ENCODE measurements at regions not wholly inside any gene's neighbourhood (a gene's known extent, or its start where the extent isn't known, plus 50 kb on each side); places are given as distances from the start of the nearest gene placed in this dataset.

DNA sequence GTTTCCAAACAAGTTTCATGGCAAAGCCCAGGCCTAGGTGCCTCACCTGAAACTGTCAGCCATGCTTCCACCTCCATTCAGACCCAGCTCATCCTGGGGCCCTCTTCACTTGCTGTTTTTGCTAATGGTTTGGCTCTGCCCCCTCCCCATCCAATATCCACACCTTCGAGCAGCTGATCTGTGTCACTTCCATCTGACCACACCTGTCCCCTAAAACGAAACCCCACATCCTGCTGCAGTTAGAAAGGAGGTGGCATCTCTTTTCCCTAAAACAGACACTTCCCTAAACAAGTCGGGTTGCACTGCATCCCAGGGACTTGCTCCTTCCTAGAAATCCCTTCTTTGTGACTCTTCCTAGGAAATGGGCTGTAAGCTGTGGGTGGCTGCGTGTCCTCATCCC is 748.7 kb upstream of the SALL3 start:
- TF ChIP-seq, protein P1, sequence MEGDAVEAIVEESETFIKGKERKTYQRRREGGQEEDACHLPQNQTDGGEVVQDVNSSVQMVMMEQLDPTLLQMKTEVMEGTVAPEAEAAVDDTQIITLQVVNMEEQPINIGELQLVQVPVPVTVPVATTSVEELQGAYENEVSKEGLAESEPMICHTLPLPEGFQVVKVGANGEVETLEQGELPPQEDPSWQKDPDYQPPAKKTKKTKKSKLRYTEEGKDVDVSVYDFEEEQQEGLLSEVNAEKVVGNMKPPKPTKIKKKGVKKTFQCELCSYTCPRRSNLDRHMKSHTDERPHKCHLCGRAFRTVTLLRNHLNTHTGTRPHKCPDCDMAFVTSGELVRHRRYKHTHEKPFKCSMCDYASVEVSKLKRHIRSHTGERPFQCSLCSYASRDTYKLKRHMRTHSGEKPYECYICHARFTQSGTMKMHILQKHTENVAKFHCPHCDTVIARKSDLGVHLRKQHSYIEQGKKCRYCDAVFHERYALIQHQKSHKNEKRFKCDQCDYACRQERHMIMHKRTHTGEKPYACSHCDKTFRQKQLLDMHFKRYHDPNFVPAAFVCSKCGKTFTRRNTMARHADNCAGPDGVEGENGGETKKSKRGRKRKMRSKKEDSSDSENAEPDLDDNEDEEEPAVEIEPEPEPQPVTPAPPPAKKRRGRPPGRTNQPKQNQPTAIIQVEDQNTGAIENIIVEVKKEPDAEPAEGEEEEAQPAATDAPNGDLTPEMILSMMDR (IDR thresholded peaks at IDR 0.05; ENCODE audit: borderline replicate concordance, extremely low read depth, low read length, poor library complexity, severe bottlenecking), result no peak
- no peak for TF ChIP-seq EZH2 (IDR thresholded peaks at IDR 0.05; ENCODE audit: borderline replicate concordance, low read depth, low read length, severe bottlenecking)

All from DND-41 (cell line).